Posterior cingulate gyrus (tissue), 11 donors: ENCODE measurements at regions not wholly inside any gene's neighbourhood (a gene's known extent, or its start where the extent isn't known, plus 50 kb on each side); places are given as distances from the start of the nearest gene placed in this dataset.
"Not testable (repeated sequence)": the region's sequence is repeated elsewhere in the genome, so short reads cannot be mapped to it uniquely, and the experiment has no call there.

Experiments used
- DNase-seq, 10 donors: peaks; one replicate each; pipeline versions ENCODE4 v3.0.0 to v3.0.0-alpha.2; 2020 to 2021; ENCODE audit warnings: mixed read lengths in 3 of 10
- intact Hi-C: fragments of 100-400 bp; cut with DNase I; formaldehyde crosslinking; loops from one replicate; pipeline ENCODE4 v1.15.1; 2023

DNA sequence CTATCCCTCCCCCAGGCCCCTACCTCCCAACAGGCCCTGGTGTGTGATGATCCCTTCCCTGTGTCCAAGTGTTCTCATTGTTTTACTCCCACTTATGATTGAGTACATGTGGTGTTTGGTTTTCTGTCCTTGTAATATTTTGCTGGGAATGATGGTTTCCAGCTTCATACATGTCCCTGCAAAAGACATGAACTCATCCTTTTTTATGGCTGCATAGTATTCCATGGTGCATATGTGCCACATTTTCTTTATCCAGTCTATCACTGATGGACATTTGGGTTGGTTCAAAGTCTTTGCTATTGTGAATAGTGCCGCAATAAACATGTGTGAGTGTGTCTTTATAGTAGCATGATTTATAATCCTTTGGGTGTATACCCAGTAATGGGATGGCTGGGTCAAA, 151.7 kb downstream of the VSIG4 start:
- intact Hi-C loops: not testable (repeated sequence)

GRCh38 chrX:65883556-65883955, 156.3 kb downstream of the VSIG4 start:
- intact Hi-C loops: no loop called here
- DNase-seq: no peak

More for the DNA sequence above, 151.7 kb downstream of the VSIG4 start:
- not testable (repeated sequence) for DNase-seq

DNA sequence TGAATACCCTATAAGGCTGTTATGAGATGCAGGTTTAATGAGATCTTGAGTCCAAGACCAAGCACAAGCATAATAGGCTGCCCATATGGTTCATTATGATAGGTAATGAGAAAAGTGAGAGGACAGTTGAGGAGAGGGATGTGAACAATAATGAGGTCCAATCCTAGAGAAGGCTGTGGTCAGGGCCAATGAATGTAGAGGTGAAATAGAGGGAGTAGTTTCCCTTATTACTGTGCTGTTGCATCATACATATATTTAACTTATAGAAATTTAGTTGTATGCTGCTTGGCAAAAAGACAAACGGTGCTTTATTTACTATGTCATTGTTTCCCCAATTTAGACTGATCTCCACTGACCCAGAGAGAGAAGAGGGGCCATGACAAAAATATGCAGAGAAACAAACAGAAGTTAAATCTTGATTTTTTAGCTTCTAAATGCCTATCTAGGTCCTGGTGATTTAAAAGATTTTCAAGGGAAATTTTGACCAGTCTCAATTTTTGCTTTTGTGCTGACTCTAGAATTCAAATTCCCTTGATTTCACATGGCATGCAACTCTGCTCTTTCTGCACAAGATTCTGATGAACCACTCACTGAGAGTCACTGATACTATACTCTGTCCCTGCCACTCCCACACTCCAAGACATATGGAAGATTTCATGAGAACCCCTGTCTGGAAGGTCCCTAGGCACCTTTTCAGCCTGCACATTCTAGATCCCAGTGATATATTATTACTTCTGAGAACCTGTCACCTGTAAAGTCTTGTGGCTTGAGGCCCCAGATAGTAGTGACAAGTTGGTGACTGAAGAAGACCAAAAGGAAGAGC, 159.7 kb downstream of the VSIG4 start:
- DNase-seq: no peak
- intact Hi-C loops: no loop called here

- intact Hi-C loops: no loop called here
- no peak for DNase-seq
Observed at GRCh38 chrX:65878456-65878855, 161.4 kb downstream of the VSIG4 start.

- intact Hi-C loops: no loop called here
- no peak for DNase-seq
Observed at GRCh38 chrX:65877953-65878352, 161.9 kb downstream of the VSIG4 start.

DNA sequence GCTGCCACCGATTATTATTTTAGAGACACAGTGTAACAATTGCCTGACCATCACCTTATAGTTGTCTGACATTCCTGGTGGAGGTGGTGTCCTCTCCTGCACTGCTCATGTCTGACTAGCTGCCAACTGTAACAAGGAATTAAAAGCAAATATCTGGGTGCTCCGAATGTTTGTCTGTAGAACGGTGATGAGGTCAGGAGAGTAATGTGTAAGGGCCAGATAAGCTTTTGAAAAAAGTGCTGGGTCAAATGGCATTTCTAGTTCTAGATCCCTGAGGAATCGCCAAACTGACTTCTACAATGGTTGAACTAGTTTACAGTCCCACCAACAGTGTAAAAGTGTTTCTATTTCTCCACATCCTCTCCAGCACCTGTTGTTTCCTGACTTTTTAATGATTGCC, 164.3 kb downstream of the VSIG4 start:
- not testable (repeated sequence) for DNase-seq

GRCh38 chrX:65874765-65875164, 165.1 kb downstream of the VSIG4 start:
- DNase-seq: no peak
- intact Hi-C loops: no loop called here

More for the DNA sequence above, 164.3 kb downstream of the VSIG4 start:
- intact Hi-C loops: not testable (repeated sequence)

DNA sequence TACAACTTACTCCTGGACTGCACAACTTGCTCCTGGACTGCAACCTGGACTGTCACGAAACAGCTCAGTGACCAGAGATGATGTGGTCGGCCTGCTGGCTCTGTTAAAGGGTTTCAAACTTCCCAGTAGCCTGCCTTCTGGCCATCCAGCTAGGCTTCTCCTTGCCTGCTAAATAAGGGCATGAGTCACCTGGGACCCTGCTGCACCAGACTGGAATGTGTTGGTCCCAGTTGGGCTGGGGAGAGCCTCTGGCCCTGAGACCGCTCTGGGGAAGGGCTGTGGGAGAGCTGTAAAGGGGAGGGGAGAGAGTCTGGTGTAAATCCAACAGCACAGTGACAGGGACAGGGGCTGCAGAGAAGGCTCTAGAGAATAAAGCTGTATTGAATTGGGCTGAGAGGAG, 165.8 kb downstream of the VSIG4 start:
- DNase-seq: no peak
- intact Hi-C loops: no loop called here

- no peak for DNase-seq
- intact Hi-C loops: no loop called here
Observed at GRCh38 chrX:65873385-65873784, 166.5 kb downstream of the VSIG4 start.

GRCh38 chrX:65871671-65872311, 168.1 kb downstream of the VSIG4 start:
- intact Hi-C loops: no loop called here
- DNase-seq: no peak

DNA sequence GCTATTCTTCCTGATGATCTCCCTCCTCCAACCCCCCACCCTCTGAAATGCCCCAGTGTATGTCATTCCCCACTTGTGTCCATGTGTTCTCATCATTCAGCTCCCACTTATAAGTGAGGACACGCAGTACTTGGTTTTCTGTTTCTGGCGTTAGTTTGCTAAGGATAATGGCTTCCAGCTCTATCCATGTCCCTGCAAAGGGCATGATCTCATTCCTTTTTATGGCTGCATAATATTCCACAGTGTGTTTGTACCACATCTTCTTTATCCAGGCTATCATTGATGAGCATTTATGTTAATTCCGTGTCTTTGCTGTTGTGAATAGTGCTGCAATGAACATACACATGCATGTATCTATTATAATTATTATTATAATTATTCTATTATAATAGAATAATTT, 169.3 kb downstream of the VSIG4 start:
- intact Hi-C loops, DNase-seq: not testable (repeated sequence)

DNA sequence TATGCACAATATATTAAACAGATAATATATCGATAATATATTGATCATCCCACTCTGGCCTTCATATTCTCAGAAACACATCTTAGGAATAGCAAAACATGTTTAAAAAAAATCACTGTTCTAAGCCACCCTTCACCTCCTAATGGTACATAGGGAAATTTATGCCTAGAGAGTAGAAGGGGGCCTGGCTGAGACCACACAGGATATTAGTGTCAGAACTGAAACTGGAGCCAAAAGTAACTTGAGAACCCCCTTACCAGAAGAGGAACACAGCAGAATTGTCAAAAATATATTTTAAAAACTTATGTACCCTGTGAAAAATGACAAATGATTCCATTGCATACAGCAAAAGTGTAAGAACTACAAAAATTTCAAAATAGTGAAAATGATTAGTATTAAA, 173.1 kb downstream of the VSIG4 start:
- DNase-seq: no peak
- intact Hi-C loops: no loop called here

GRCh38 chrX:65866146-65866545, 173.7 kb downstream of the VSIG4 start:
- intact Hi-C loops: no loop called here
- no peak for DNase-seq

GRCh38 chrX:65862638-65863037, 177.2 kb downstream of the VSIG4 start:
- intact Hi-C loops: no loop called here
- peak in 1 of 10 donors; percentile 55 for DNase-seq

DNA sequence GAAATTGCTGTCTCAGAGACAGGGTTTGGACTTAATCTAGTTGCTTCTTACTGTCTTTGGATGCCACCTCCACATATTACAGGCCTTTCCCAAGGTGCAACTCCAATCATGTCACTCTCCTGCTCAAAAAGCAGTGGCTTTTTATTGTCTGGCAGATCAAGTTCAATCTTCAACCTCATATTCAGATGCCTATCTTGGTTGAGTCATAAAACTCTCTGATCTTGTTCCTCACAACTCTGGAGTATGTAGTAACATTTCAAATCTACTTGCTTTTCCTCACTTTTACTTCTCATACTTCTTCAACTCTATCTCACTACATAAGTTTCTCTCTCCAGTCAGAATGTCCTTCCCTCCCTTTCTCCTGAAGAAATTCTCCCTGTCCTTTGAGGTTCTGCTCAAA, 180.6 kb downstream of the VSIG4 start:
- intact Hi-C loops: no loop called here
- DNase-seq: no peak

GRCh38 chrX:65854437-65854836, 185.4 kb downstream of the VSIG4 start:
- intact Hi-C loops, DNase-seq: not testable (repeated sequence)

DNA sequence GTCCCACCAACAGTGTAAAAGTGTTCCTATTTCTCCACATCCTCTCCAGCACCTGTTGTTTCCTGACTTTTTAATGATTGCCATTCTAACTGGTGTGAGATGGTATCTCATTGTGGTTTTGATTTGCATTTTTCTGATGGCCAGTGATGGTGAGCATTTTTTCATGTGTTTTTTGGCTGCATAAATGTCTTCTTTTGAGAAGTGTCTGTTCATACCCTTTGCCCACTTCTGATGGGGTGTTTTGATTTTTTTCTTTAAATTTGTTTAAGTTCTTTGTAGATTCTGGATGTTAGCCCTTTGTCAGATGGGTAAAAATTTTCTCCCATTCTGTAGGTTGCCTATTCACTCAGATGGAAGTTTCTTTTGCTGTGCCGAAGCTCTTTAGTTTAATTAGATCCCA, 183.9 kb downstream of the MSN start:
- DNase-seq, intact Hi-C loops: not testable (repeated sequence)

DNA sequence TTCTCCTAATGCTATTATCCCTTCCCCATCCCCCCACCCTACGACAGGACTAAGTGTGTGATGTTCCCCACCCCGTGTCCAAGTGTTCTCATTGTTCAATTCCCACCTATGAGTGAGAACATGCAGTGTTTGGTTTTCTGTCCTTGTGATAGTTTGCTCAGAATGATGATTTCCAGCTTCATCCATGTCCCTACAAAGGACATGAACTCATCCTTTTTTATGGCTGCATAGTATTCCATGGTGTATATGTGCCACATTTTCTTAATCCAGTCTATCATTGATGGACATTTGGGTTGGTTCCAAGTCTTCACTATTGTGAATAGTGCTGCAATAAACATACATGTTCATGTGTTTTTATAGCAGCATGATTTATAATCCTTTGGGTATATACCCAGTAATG, 183.4 kb downstream of the MSN start:
- intact Hi-C loops, DNase-seq: not testable (repeated sequence)

GRCh38 chrX:65846974-65847373, 179.5 kb downstream of the MSN start:
- intact Hi-C loops: no loop called here
- DNase-seq: no peak

DNA sequence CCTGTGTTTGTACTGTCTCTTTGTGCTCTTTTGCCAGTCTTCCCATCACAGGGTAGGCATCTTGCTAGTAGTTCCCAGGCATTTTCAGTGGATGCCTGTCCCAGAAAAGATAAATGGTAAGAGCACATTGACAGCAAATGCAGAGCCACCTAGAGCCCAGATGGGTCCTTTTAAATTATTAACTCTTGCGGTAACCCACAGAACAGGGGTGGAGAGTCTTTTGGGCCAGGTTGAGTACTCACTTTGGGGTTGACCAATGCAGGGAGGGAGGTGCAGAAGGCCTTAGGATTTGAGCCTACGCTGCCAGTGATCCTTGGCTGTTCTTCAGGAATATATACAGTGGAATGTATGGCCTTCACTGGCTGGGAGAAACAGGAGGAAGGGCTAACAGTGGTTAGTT, 173.8 kb downstream of the MSN start:
- no peak for DNase-seq
- intact Hi-C loops: no loop called here

- intact Hi-C loops: no loop called here
- DNase-seq: no peak
Observed at GRCh38 chrX:65838674-65839073, 171.2 kb downstream of the MSN start.
